ENCODE measurements at regions not wholly inside any gene's neighbourhood (a gene's known extent, or its start where the extent isn't known, plus 50 kb on each side); places are given as distances from the start of the nearest gene placed in this dataset.

DNA sequence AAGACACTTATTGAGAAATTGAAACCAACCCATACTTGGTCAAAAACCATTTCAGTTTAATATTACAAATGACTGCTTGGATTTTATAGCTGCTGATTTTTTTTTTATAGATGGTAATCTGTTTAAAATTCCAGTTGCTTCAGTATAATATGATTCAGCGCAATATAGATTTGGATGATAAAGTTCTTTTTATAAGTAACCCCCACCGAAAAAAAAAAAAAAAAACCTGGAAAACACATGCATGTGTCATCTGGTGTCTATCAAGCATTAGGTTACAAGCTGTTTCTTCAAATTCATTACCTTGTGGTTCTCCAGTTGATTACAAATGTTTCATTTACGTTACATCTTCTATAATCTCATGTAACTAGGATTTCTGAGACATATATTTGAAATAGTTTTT, 356.6 kb upstream of the ROBO2 start:
- TF ChIP-seq CTCF (IDR thresholded peaks at IDR 0.05) (no peak), POLR2A (IDR thresholded peaks at IDR 0.05) (no peak)

All from lower leg skin (tissue), 3 donors.